Upper lobe of left lung (tissue), 4 donors: ENCODE measurements at regions not wholly inside any gene's neighbourhood (a gene's known extent, or its start where the extent isn't known, plus 50 kb on each side); places are given as distances from the start of the nearest gene placed in this dataset.

ENCODE experiments used
- CTCF ChIP-seq, 6 experiments: fragments of 450-650 bp in 4 of 6; fragments of 200-600 bp in 2 of 6; sonication (generic) in 2 of 6; IDR thresholded peaks; one replicate each; pipeline ENCODE4 v1.5.1; 2016 to 2019; ENCODE audit warnings: antibody characterized with exemption in 6 of 6
- EP300 ChIP-seq, 4 donors: sonication (generic); formaldehyde crosslinking; IDR thresholded peaks; one replicate each; pipeline ENCODE4 v1.5.1; 2017; ENCODE audit warnings: antibody characterized with exemption in 4 of 4, control low read depth in 2 of 4

- TF ChIP-seq EP300 (IDR thresholded peaks at IDR 0.05) (no peak), CTCF (IDR thresholded peaks at IDR 0.05) (no peak)
These were observed 557.8 kb upstream of the SLC35B3 start for GRCh38 chr6:8993111-8993510.
